ENCODE measurements at regions not wholly inside any gene's neighbourhood (a gene's known extent, or its start where the extent isn't known, plus 50 kb on each side); places are given as distances from the start of the nearest gene placed in this dataset.
A peak's percentile ranks its signal among the peaks of the same experiment; 100 is the strongest.
"Not testable (repeated sequence)": the region's sequence is repeated elsewhere in the genome, so short reads cannot be mapped to it uniquely, and the experiment has no call there.

DNA sequence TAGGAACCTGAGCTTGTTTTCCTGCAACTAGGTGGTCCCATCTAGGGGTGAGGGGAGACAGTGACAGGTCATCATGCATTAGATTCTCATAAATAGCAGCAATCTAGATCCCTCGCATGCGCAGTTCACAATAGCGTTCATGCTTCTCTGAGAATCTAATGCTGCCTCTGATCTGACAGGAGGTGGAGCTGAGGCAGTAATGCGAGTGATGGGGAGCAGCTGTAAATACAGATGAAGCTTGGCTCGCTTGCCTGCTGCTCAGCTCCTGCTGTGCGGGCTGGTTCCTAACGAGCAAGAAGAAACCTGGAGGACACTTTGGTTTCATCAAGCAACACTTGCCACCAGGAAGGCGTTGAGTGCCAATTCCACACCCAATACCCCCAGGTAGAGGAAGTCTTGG is 95.1 kb upstream of the OLIG2 start:
- no peaks in the 10 kb centered on the region for H3K36me3 ChIP-seq
- intact Hi-C loops (cut with DNase I), result no loop called here
- no peak overlapping the region for H3K4me3 ChIP-seq (replicated peaks in 1 of 3)
- H3K4me1 ChIP-seq, result no peaks in the 10 kb centered on the region
- no peak for TF ChIP-seq POLR2A (IDR thresholded peaks at IDR 0.05)
- TF ChIP-seq, protein P1, sequence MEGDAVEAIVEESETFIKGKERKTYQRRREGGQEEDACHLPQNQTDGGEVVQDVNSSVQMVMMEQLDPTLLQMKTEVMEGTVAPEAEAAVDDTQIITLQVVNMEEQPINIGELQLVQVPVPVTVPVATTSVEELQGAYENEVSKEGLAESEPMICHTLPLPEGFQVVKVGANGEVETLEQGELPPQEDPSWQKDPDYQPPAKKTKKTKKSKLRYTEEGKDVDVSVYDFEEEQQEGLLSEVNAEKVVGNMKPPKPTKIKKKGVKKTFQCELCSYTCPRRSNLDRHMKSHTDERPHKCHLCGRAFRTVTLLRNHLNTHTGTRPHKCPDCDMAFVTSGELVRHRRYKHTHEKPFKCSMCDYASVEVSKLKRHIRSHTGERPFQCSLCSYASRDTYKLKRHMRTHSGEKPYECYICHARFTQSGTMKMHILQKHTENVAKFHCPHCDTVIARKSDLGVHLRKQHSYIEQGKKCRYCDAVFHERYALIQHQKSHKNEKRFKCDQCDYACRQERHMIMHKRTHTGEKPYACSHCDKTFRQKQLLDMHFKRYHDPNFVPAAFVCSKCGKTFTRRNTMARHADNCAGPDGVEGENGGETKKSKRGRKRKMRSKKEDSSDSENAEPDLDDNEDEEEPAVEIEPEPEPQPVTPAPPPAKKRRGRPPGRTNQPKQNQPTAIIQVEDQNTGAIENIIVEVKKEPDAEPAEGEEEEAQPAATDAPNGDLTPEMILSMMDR (IDR thresholded peaks at IDR 0.05), result no peak
- H3K9me3 ChIP-seq, result no peaks in the 10 kb centered on the region
- no peak overlapping the region for H3K27ac ChIP-seq
- DNase-seq, result no peak
- no peaks in the 10 kb centered on the region for H3K27me3 ChIP-seq
- 78 to 81% methylated on average over 8 of the region's 8 CpGs for WGBS, 2 donors

DNA sequence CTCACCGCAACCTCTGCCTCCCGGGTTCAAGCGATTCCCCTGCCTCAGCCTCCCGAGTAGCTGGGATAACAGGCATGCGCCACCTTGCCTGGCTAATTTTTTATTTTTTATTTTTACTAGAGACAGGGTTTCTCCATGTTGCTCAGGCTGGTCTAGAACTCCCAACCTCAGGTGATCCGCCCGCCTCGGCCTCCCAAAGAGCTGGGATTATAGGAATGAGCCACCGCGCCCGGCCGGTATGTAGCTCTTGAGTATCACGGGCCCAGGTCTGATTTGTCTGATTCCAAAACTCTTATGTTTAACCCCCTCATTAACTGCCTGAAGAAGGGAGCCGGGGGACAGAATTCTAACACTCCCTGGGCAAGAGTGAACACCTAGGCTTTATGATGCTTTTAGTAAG is 91.7 kb upstream of the OLIG2 start:
- H3K9me3 ChIP-seq; H3K27ac ChIP-seq; H3K27me3 ChIP-seq; H3K4me1 ChIP-seq; intact Hi-C loops (cut with DNase I); H3K4me3 ChIP-seq (replicated peaks in 1 of 3); DNase-seq; H3K36me3 ChIP-seq: not testable (repeated sequence)
- WGBS, 2 donors, result 93 to 94% methylated on average over 14 of the region's 14 CpGs

DNA sequence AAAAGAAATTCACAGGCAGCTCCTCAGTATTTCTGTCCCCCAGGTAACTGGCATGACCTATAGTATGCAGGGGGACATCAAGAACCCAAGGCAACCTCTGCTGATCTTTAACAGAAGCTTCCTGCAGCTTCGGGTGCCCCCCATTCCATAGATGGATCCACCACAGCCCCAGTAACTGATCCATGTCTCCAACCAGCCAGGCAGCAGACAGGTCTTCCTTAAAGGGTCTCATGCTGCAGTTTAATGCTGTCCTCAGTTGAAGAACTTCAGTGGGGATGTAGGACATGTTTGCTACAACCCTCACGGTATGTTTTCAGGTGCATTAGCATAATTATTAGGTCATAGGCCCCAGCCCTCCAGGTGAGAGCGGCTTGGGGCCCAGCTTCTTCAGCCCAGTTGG is 90.9 kb upstream of the OLIG2 start:
- no peaks in the 10 kb centered on the region for H3K9me3 ChIP-seq
- intact Hi-C loops (cut with DNase I), result no loop called here
- WGBS, 2 donors, result 75 to 87% methylated on average over 3 of the region's 3 CpGs
- TF ChIP-seq, protein P1 (IDR thresholded peaks at IDR 0.05), result no peak
- no peak for TF ChIP-seq POLR2A (IDR thresholded peaks at IDR 0.05)
- no peaks in the 10 kb centered on the region for H3K27me3 ChIP-seq
- H3K4me3 ChIP-seq (replicated peaks in 1 of 3), result no peak overlapping the region
- no peak overlapping the region for H3K27ac ChIP-seq
- no peaks in the 10 kb centered on the region for H3K36me3 ChIP-seq
- no peak for DNase-seq
- no peaks in the 10 kb centered on the region for H3K4me1 ChIP-seq

DNA sequence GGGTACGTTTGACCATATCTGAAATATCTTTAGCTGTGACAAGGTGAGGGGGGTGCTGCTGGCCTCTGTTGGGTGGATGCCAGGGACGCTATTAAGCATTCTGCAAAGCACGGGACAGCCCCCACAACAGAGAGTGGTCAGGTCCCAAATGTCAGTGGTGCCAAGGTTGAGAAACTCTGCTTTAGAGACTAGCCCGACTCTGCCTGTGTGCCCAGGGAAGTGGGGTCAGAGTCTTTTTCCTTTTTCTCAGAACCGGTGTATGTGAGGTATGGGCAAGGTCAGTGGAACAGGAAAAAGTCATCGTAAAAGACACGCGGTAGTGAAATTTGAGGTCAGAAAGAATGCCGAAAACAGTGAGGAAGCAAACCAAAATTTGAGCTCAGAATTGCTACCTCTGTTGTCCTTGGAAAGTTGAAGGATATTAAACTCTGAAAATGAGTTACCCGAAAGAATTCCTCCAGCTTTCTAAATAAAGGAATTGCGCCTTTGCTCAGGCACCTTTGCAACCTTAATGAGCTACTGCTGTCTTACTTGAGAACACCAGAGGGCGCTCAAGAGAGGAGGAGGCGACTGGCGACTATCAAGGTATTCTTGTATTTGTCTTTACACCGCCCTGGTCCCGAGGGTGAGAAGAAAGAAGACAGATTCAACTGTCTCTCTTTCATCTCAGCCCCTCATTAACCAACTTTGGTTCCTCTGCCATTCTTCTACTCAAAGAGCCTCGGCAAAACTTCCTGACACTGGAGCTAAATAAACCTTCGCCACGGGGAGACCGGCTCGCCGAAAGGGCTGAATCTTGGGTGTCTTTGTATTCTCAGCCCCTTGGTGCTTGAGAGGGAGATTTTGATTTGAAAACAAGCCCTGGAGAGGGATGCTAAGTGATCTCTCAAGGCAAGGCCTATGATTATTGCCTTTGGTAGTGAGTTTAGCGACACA is 85.4 kb upstream of the OLIG2 start:
- Histone ChIP-seq H3K36me3 (no peaks in the 10 kb centered on the region), H3K27ac (no peak overlapping the region), H3K4me1 (no peaks in the 10 kb centered on the region), H3K9me3 (no peaks in the 10 kb centered on the region), H3K27me3 (no peaks in the 10 kb centered on the region), H3K4me3 (replicated peaks in 1 of 3) (no peak overlapping the region)
- peak; percentile 37 to 50 for DNase-seq
- intact Hi-C loops (cut with DNase I), result loop anchor here (5.0 kb wide), 1 partner anchor 252 kb away; no protein-coding TSS in a partner anchor
- TF ChIP-seq, protein P1 (IDR thresholded peaks at IDR 0.05), result peak; percentile 52 to 78 (median 68)
- no peak for TF ChIP-seq POLR2A (IDR thresholded peaks at IDR 0.05)
- 48 to 53% methylated on average over 23 of the region's 23 CpGs for WGBS, 2 donors

DNA sequence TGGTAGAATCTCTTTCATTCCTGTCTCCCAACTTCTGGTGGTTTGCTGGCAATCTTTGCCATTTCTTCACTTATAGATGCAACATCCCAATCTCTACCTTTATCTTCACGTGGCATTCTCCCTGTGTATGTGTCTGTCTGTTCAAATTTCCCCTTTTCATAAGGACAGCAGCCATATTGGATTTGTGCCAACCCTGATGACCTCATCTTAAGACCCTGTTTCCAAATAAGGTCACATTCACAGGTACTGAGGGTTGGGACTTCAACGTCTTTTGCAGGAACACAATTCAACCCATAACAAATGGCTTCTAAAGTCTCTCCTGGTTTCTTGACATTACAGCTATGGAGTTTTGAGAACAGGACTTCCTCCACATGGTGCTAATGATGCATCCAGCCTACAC is 84.5 kb upstream of the OLIG2 start:
- H3K36me3 ChIP-seq, result no peaks in the 10 kb centered on the region
- no peak overlapping the region for H3K27ac ChIP-seq
- H3K9me3 ChIP-seq, result no peaks in the 10 kb centered on the region
- no peaks in the 10 kb centered on the region for H3K4me1 ChIP-seq
- DNase-seq, result no peak
- no peak for TF ChIP-seq POLR2A (IDR thresholded peaks at IDR 0.05)
- intact Hi-C loops (cut with DNase I), result loop anchor here (5.0 kb wide), 1 partner anchor 251 kb away; no protein-coding TSS in a partner anchor
- WGBS, 2 donors, result 77 to 83% methylated on average over 2 of the region's 2 CpGs
- H3K4me3 ChIP-seq (replicated peaks in 1 of 3), result no peak overlapping the region
- no peaks in the 10 kb centered on the region for H3K27me3 ChIP-seq

DNA sequence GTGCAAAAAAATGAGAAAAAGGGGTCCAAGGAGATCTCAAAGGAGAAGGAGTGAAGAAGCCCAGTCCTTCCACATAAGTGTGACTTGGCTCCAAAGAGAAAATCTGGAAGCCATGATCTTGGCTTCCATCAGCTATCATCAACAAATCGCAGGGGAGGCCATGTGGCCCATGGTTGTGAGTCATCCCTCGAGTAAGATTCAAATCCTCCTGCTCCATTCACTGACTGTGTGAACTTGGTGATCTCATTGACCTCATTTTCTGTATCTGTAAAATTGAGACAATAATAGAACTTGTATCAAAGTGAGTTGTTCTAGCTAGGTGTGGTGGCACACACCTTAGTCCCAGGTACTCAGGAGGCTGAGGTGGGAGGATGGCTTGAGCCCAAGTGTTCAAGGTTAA is 79.1 kb upstream of the OLIG2 start:
- no peak for TF ChIP-seq POLR2A (IDR thresholded peaks at IDR 0.05)
- TF ChIP-seq, protein P1 (IDR thresholded peaks at IDR 0.05), result no peak
- DNase-seq, result no peak
- intact Hi-C loops (cut with DNase I), result no loop called here
- Histone ChIP-seq H3K36me3 (no peaks in the 10 kb centered on the region), H3K27me3 (no peaks in the 10 kb centered on the region), H3K9me3 (no peaks in the 10 kb centered on the region), H3K27ac (no peak overlapping the region), H3K4me3 (replicated peaks in 1 of 3) (no peak overlapping the region), H3K4me1 (no peaks in the 10 kb centered on the region)
- 78 to 84% methylated on average over 2 of the region's 2 CpGs for WGBS, 2 donors

Data from thyroid gland (tissue), 4 donors.